NT2/D1 (cell line): ENCODE measurements at regions not wholly inside any gene's neighbourhood (a gene's known extent, or its start where the extent isn't known, plus 50 kb on each side); places are given as distances from the start of the nearest gene placed in this dataset.

Experiments
- SUZ12 ChIP-seq: IDR thresholded peaks from 2 replicates; pipeline ENCODE4 v1.6.1; 2011; ENCODE audit not compliant: insufficient read length, insufficient read depth; ENCODE audit errors: extremely low read depth
- YY1 ChIP-seq: IDR thresholded peaks from 2 replicates; pipeline ENCODE4 v1.6.1; 2011; ENCODE audit not compliant: insufficient read length, insufficient read depth
- ZNF274 ChIP-seq: IDR thresholded peaks from 2 replicates; pipeline ENCODE4 v1.6.1; 2011; ENCODE audit warnings: mild to moderate bottlenecking, low read depth, low read length

DNA sequence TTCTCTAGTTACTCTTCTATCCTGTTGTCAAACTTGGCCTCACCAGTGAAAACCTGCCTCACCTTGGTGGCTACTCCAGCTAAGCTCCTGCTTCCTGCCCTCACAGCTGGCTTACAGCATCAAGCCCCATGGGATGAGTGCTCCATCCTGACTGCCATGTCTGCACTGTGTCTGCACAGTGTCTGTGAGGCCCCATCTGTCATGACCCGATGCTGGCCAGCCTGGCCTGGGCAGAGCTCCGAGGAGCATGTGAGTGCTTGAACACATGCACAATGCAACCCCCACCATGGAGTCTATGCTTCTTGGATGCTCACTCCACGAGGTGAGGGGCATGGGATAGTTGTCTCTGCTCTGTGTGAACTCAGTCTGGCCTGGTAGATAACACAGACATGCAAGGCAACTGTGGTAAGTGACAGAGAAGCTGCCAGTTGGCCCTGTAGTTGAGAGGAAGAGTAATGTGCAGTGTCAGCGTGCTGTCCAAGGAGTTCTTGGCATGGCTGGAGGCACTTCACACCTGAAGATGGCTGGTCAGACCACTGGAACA lies 207.1 kb upstream of the ZNF32 start:
- TF ChIP-seq ZNF274 (no peak), SUZ12 (no peak), YY1 (no peak)
